Esophagus muscularis mucosa (tissue), 4 donors: ENCODE measurements at regions not wholly inside any gene's neighbourhood (a gene's known extent, or its start where the extent isn't known, plus 50 kb on each side); places are given as distances from the start of the nearest gene placed in this dataset.

Source experiments
- DNase-seq: peaks from one replicate; pipeline ENCODE4 v3.0.0-alpha.2; 2017; ENCODE audit errors: extremely low spot score
- H3K27ac ChIP-seq, 4 donors: fragments of 200-600 bp; sonication (generic); replicated peaks in 1 of 4; 1 replicate in 3 of 4; 2 replicates in 1 of 4; pipeline ENCODE4 v1.5.1; 2016 to 2019; ENCODE audit warnings: mild to moderate bottlenecking in 1 of 4
- H3K27me3 ChIP-seq, 4 donors: fragments of 200-600 bp; sonication (generic); one replicate each; pipeline versions ENCODE4 v1.5.1 to v1.6.0; 2016 to 2019
- H3K36me3 ChIP-seq, 4 donors: fragments of 200-600 bp; sonication (generic); one replicate each; pipeline ENCODE4 v1.5.1; 2016 to 2019
- H3K4me1 ChIP-seq, 4 donors: fragments of 200-600 bp; sonication (generic); one replicate each; pipeline ENCODE4 v1.5.1; 2016 to 2019
- H3K4me3 ChIP-seq, 4 donors: fragments of 200-600 bp; sonication (generic); 1 replicate in 2 of 4; 2 replicates in 2 of 4; pipeline ENCODE4 v1.5.1; 2016 to 2019; ENCODE audit warnings: mild to moderate bottlenecking in 4 of 4, moderate library complexity in 1 of 4
- H3K9me3 ChIP-seq, 4 donors: fragments of 200-600 bp; sonication (generic); 1 replicate in 3 of 4; 2 replicates in 1 of 4; pipeline ENCODE4 v1.5.1; 2016 to 2019
- EP300 ChIP-seq: sonication (generic); formaldehyde crosslinking; IDR thresholded peaks from one replicate; pipeline ENCODE4 v1.6.1; 2017; ENCODE audit warnings: antibody characterized with exemption
- POLR2A ChIP-seq: fragments of 450-650 bp; IDR thresholded peaks from one replicate; pipeline ENCODE4 v1.6.1; 2017; ENCODE audit warnings: antibody characterized with exemption, moderate library complexity, mild to moderate bottlenecking, low read depth
- POLR2AphosphoS5 ChIP-seq, 2 donors: sonication (generic); formaldehyde crosslinking; IDR thresholded peaks; one replicate each; pipeline ENCODE4 v1.6.1; 2017; ENCODE audit warnings: antibody characterized with exemption in 2 of 2
- WGBS: methylation state at CpG from one replicate; pipeline ENCODE4 v1.1.5; 2018; 5-methylcytosine and 5-hydroxymethylcytosine counted together
- intact Hi-C: fragments of 100-400 bp; cut with DNase I; formaldehyde crosslinking; loops from one replicate; pipeline ENCODE4 v1.15.1; 2023
- TF ChIP-seq, protein P1 (sequence below), 3 experiments: fragments of 200-600 bp in 2 of 3; fragments of 450-650 bp in 1 of 3; sonication (generic) in 2 of 3; IDR thresholded peaks; one replicate each; pipeline ENCODE4 v1.5.1; 2017 to 2019; ENCODE audit warnings: antibody characterized with exemption in 3 of 3, mild to moderate bottlenecking in 2 of 3, moderate library complexity in 1 of 3

GRCh38 chr7:142409471-142409870, 151.6 kb upstream of the PRSS58 start:
- TF ChIP-seq POLR2AphosphoS5 (IDR thresholded peaks at IDR 0.05) (no peak), POLR2A (no peak), EP300 (no peak)
- TF ChIP-seq, protein P1, sequence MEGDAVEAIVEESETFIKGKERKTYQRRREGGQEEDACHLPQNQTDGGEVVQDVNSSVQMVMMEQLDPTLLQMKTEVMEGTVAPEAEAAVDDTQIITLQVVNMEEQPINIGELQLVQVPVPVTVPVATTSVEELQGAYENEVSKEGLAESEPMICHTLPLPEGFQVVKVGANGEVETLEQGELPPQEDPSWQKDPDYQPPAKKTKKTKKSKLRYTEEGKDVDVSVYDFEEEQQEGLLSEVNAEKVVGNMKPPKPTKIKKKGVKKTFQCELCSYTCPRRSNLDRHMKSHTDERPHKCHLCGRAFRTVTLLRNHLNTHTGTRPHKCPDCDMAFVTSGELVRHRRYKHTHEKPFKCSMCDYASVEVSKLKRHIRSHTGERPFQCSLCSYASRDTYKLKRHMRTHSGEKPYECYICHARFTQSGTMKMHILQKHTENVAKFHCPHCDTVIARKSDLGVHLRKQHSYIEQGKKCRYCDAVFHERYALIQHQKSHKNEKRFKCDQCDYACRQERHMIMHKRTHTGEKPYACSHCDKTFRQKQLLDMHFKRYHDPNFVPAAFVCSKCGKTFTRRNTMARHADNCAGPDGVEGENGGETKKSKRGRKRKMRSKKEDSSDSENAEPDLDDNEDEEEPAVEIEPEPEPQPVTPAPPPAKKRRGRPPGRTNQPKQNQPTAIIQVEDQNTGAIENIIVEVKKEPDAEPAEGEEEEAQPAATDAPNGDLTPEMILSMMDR (IDR thresholded peaks at IDR 0.05) = no peak

GRCh38 chr7:142408794-142409193, 150.9 kb upstream of the PRSS58 start:
- Histone ChIP-seq H3K4me1 (no peaks in the 10 kb centered on the region), H3K4me3 (no peak overlapping the region), H3K36me3 (no peaks in the 10 kb centered on the region), H3K9me3 (no peaks in the 10 kb centered on the region), H3K27ac (no peak overlapping the region), H3K27me3 (no peaks in the 10 kb centered on the region)
- DNase-seq = no peak
- intact Hi-C loops = no loop called here
- TF ChIP-seq POLR2A = no peak
- TF ChIP-seq, protein P1 (IDR thresholded peaks at IDR 0.05) = no peak
- no peak for TF ChIP-seq EP300
- no peak for TF ChIP-seq POLR2AphosphoS5 (IDR thresholded peaks at IDR 0.05)

More at GRCh38 chr7:142409471-142409870, 151.6 kb upstream of the PRSS58 start:
- no peak overlapping the region for H3K27ac ChIP-seq
- intact Hi-C loops = no loop called here
- H3K9me3 ChIP-seq = no peaks in the 10 kb centered on the region
- H3K36me3 ChIP-seq = no peaks in the 10 kb centered on the region
- no peak for DNase-seq
- no peaks in the 10 kb centered on the region for H3K4me1 ChIP-seq
- no peaks in the 10 kb centered on the region for H3K27me3 ChIP-seq
- no peak overlapping the region for H3K4me3 ChIP-seq

DNA sequence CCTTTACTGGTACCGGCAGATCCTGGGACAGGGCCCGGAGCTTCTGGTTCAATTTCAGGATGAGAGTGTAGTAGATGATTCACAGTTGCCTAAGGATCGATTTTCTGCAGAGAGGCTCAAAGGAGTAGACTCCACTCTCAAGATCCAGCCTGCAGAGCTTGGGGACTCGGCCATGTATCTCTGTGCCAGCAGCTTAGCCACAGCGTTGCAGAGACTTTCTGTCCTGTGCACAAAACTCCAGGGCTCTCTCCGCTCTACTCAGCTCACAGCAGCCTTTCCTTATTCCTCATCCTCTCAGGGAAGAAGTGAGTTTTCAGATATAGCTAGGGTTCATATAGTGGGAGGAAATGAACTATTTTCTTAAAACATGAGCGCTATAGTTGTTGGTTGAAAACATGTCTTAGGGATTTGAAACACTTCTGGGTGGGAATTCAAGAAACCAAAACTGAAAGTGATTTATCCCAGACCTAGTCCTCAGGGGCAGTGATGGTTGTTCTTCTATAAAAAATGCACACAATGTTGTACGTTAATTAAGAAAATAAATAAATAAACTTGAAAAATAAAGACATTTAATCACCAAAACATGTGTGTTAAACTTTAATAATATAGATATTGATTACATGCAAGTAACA, 150.2 kb upstream of the PRSS58 start:
- Histone ChIP-seq H3K4me3 (peak overlapping the region; percentile 9 to 27 (median 17)), H3K36me3 (no peaks in the 10 kb centered on the region), H3K27ac (no peak overlapping the region), H3K9me3 (no peaks in the 10 kb centered on the region), H3K4me1 (no peaks in the 10 kb centered on the region), H3K27me3 (no peaks in the 10 kb centered on the region)
- TF ChIP-seq POLR2AphosphoS5 (IDR thresholded peaks at IDR 0.05) = no peak
- TF ChIP-seq, protein P1 (IDR thresholded peaks at IDR 0.05) = no peak
- no peak for TF ChIP-seq EP300
- no peak for TF ChIP-seq POLR2A
- no peak for DNase-seq
- intact Hi-C loops = no loop called here
- WGBS = 64% methylated on average over 8 of the region's 8 CpGs

- TF ChIP-seq, protein P1 (IDR thresholded peaks at IDR 0.05) = no peak
- TF ChIP-seq POLR2AphosphoS5 (IDR thresholded peaks at IDR 0.05) (no peak), POLR2A (no peak), EP300 (no peak)
- 70% methylated on average over 7 of the region's 7 CpGs for WGBS
These were observed 147.4 kb upstream of the PRSS58 start for GRCh38 chr7:142405122-142405765.

GRCh38 chr7:142401951-142402350, 144.1 kb upstream of the PRSS58 start:
- no peak overlapping the region for H3K4me3 ChIP-seq

More at GRCh38 chr7:142405122-142405765, 147.4 kb upstream of the PRSS58 start:
- no peaks in the 10 kb centered on the region for H3K4me1 ChIP-seq
- no peak overlapping the region for H3K27ac ChIP-seq
- H3K27me3 ChIP-seq = no peaks in the 10 kb centered on the region
- no peaks in the 10 kb centered on the region for H3K36me3 ChIP-seq
- no peak overlapping the region for H3K4me3 ChIP-seq
- DNase-seq = no peak
- H3K9me3 ChIP-seq = no peaks in the 10 kb centered on the region
- intact Hi-C loops = no loop called here

More at GRCh38 chr7:142401951-142402350, 144.1 kb upstream of the PRSS58 start:
- Histone ChIP-seq H3K27ac (no peak overlapping the region), H3K27me3 (peaks cover 0 to 6% (median 0%) of the 10 kb centered on the region in 4 donors), H3K9me3 (no peaks in the 10 kb centered on the region), H3K4me1 (no peaks in the 10 kb centered on the region), H3K36me3 (no peaks in the 10 kb centered on the region)
- DNase-seq = no peak
- intact Hi-C loops = no loop called here
- TF ChIP-seq, protein P1 (IDR thresholded peaks at IDR 0.05) = no peak
- no peak for TF ChIP-seq EP300
- no peak for TF ChIP-seq POLR2A
- TF ChIP-seq POLR2AphosphoS5 (IDR thresholded peaks at IDR 0.05) = no peak
- WGBS = 72% methylated on average over 3 of the region's 3 CpGs
